ENCODE measurements at regions not wholly inside any gene's neighbourhood (a gene's known extent, or its start where the extent isn't known, plus 50 kb on each side); places are given as distances from the start of the nearest gene placed in this dataset.

- no peak overlapping the region for H3K27ac ChIP-seq
- no peak overlapping the region for H3K9ac ChIP-seq (ENCODE audit: low read depth in 2 of 2, low read length in 2 of 2)
- no peaks in the 10 kb centered on the region for H3K9me3 ChIP-seq
- no peaks in the 10 kb centered on the region for H3K36me3 ChIP-seq
- no peak for TF ChIP-seq CTCF (IDR thresholded peaks at IDR 0.05)
- intact Hi-C loops (cut with DNase I) = no loop called here
- DNase-seq = no peak
- H3K4me1 ChIP-seq = no peaks in the 10 kb centered on the region
- H3K4me3 ChIP-seq = no peak overlapping the region
- H3K27me3 ChIP-seq = no peaks in the 10 kb centered on the region
Measured at GRCh38 chr5:24142341-24142740, 502.4 kb downstream of the CDH10 start.

- Histone ChIP-seq H3K36me3 (no peaks in the 10 kb centered on the region), H3K9me3 (no peaks in the 10 kb centered on the region), H3K27me3 (no peaks in the 10 kb centered on the region), H3K27ac (no peak overlapping the region), H3K4me1 (no peaks in the 10 kb centered on the region), H3K9ac (ENCODE audit: low read depth in 2 of 2, low read length in 2 of 2) (no peak overlapping the region), H3K4me3 (no peak overlapping the region)
- TF ChIP-seq CTCF (IDR thresholded peaks at IDR 0.05) = no peak
- no peak for DNase-seq
- intact Hi-C loops (cut with DNase I) = no loop called here
Measured at GRCh38 chr5:24145806-24146205, 499.0 kb downstream of the CDH10 start.

GRCh38 chr5:24161559-24161958 lies 483.2 kb downstream of the CDH10 start:
- no peak overlapping the region for H3K9ac ChIP-seq (ENCODE audit: low read depth in 2 of 2, low read length in 2 of 2)
- DNase-seq = no peak
- H3K4me3 ChIP-seq = no peak overlapping the region
- intact Hi-C loops (cut with DNase I) = no loop called here
- no peaks in the 10 kb centered on the region for H3K36me3 ChIP-seq
- no peaks in the 10 kb centered on the region for H3K4me1 ChIP-seq
- no peak overlapping the region for H3K27ac ChIP-seq
- TF ChIP-seq CTCF (IDR thresholded peaks at IDR 0.05) = no peak
- no peaks in the 10 kb centered on the region for H3K27me3 ChIP-seq
- no peaks in the 10 kb centered on the region for H3K9me3 ChIP-seq

GRCh38 chr5:24162343-24162742 lies 482.4 kb downstream of the CDH10 start:
- no peak overlapping the region for H3K9ac ChIP-seq (ENCODE audit: low read depth in 2 of 2, low read length in 2 of 2)
- intact Hi-C loops (cut with DNase I) = no loop called here
- H3K36me3 ChIP-seq = no peaks in the 10 kb centered on the region
- no peaks in the 10 kb centered on the region for H3K9me3 ChIP-seq
- no peak for TF ChIP-seq CTCF (IDR thresholded peaks at IDR 0.05)
- H3K27ac ChIP-seq = no peak overlapping the region
- H3K4me1 ChIP-seq = no peaks in the 10 kb centered on the region
- no peaks in the 10 kb centered on the region for H3K27me3 ChIP-seq
- H3K4me3 ChIP-seq = no peak overlapping the region
- no peak for DNase-seq

- Histone ChIP-seq H3K27me3 (no peaks in the 10 kb centered on the region), H3K9ac (ENCODE audit: low read depth in 2 of 2, low read length in 2 of 2) (no peak overlapping the region), H3K36me3 (no peaks in the 10 kb centered on the region), H3K9me3 (no peaks in the 10 kb centered on the region), H3K4me1 (no peaks in the 10 kb centered on the region), H3K27ac (no peak overlapping the region), H3K4me3 (no peak overlapping the region)
- no peak for TF ChIP-seq CTCF (IDR thresholded peaks at IDR 0.05)
- DNase-seq = no peak
- intact Hi-C loops (cut with DNase I) = no loop called here
Measured at GRCh38 chr5:24163091-24163490, 481.7 kb downstream of the CDH10 start.

GRCh38 chr5:24167806-24168205 lies 477.0 kb downstream of the CDH10 start:
- no peak overlapping the region for H3K27ac ChIP-seq
- no peak for DNase-seq
- no peak for TF ChIP-seq CTCF (IDR thresholded peaks at IDR 0.05)
- no peaks in the 10 kb centered on the region for H3K4me1 ChIP-seq
- no peaks in the 10 kb centered on the region for H3K27me3 ChIP-seq
- H3K9ac ChIP-seq (ENCODE audit: low read depth in 2 of 2, low read length in 2 of 2) = no peak overlapping the region
- no peak overlapping the region for H3K4me3 ChIP-seq
- no peaks in the 10 kb centered on the region for H3K36me3 ChIP-seq
- H3K9me3 ChIP-seq = no peaks in the 10 kb centered on the region
- intact Hi-C loops (cut with DNase I) = no loop called here
